ENCODE measurements at regions not wholly inside any gene's neighbourhood (a gene's known extent, or its start where the extent isn't known, plus 50 kb on each side); places are given as distances from the start of the nearest gene placed in this dataset.

- Histone ChIP-seq H3K4me2 (ENCODE audit: low read length) (no peak overlapping the region), H3K4me3 (ENCODE audit: low read length) (no peak overlapping the region), H3K27ac (ENCODE audit: low read depth, low read length) (no peak overlapping the region), H3K9me3 (ENCODE audit: control insufficient read depth, insufficient read depth, low read length) (no peaks in the 10 kb centered on the region), H3F3A (ENCODE audit: control insufficient read depth, insufficient read depth) (no peaks in the 10 kb centered on the region), H3K79me2 (ENCODE audit: control insufficient read depth, low read length) (no peaks in the 10 kb centered on the region), H3K4me1 (ENCODE audit: control insufficient read depth, low read length) (no peaks in the 10 kb centered on the region), H4K20me1 (ENCODE audit: control insufficient read depth, insufficient read depth, low read depth, low read length) (no peaks in the 10 kb centered on the region), H3K9me2 (replicated peaks; ENCODE audit: control insufficient read depth, low read length) (no peaks in the 10 kb centered on the region), H3K36me3 (ENCODE audit: control insufficient read depth, low read length) (no peaks in the 10 kb centered on the region), H3K27me3 (ENCODE audit: control insufficient read depth, low read length) (no peaks in the 10 kb centered on the region)
- TF ChIP-seq CTCF (IDR thresholded peaks at IDR 0.05; ENCODE audit: low read depth, low read length, poor library complexity, severe bottlenecking): no peak
- TF ChIP-seq EZH2phosphoT487 (IDR thresholded peaks at IDR 0.05; ENCODE audit: borderline replicate concordance, low read length): no peak
Measured at GRCh38 chr4:165631208-165631894, 241.7 kb upstream of the TLL1 start.

- Histone ChIP-seq H3K79me2 (ENCODE audit: control insufficient read depth, low read length) (no peaks in the 10 kb centered on the region), H3K9me2 (replicated peaks; ENCODE audit: control insufficient read depth, low read length) (no peaks in the 10 kb centered on the region), H3K9me3 (ENCODE audit: control insufficient read depth, insufficient read depth, low read length) (no peaks in the 10 kb centered on the region), H3K27ac (ENCODE audit: low read depth, low read length) (no peak overlapping the region), H4K20me1 (ENCODE audit: control insufficient read depth, insufficient read depth, low read depth, low read length) (no peaks in the 10 kb centered on the region), H3K4me1 (ENCODE audit: control insufficient read depth, low read length) (no peaks in the 10 kb centered on the region), H3K36me3 (ENCODE audit: control insufficient read depth, low read length) (no peaks in the 10 kb centered on the region), H3F3A (ENCODE audit: control insufficient read depth, insufficient read depth) (no peaks in the 10 kb centered on the region), H3K4me3 (ENCODE audit: low read length) (no peak overlapping the region), H3K4me2 (ENCODE audit: low read length) (no peak overlapping the region), H3K27me3 (ENCODE audit: control insufficient read depth, low read length) (no peaks in the 10 kb centered on the region)
- TF ChIP-seq EZH2phosphoT487 (IDR thresholded peaks at IDR 0.05; ENCODE audit: borderline replicate concordance, low read length) (no peak), CTCF (IDR thresholded peaks at IDR 0.05; ENCODE audit: low read depth, low read length, poor library complexity, severe bottlenecking) (no peak)
Measured at GRCh38 chr4:165631912-165632311, 241.1 kb upstream of the TLL1 start.

- Histone ChIP-seq H3K4me3 (ENCODE audit: low read length) (no peak overlapping the region), H3F3A (ENCODE audit: control insufficient read depth, insufficient read depth) (no peaks in the 10 kb centered on the region), H3K4me1 (ENCODE audit: control insufficient read depth, low read length) (no peaks in the 10 kb centered on the region), H3K4me2 (ENCODE audit: low read length) (no peak overlapping the region), H3K36me3 (ENCODE audit: control insufficient read depth, low read length) (no peaks in the 10 kb centered on the region), H3K27ac (ENCODE audit: low read depth, low read length) (no peak overlapping the region), H3K79me2 (ENCODE audit: control insufficient read depth, low read length) (no peaks in the 10 kb centered on the region), H3K9me2 (replicated peaks; ENCODE audit: control insufficient read depth, low read length) (no peaks in the 10 kb centered on the region), H3K27me3 (ENCODE audit: control insufficient read depth, low read length) (no peaks in the 10 kb centered on the region), H4K20me1 (ENCODE audit: control insufficient read depth, insufficient read depth, low read depth, low read length) (no peaks in the 10 kb centered on the region), H3K9me3 (ENCODE audit: control insufficient read depth, insufficient read depth, low read length) (no peaks in the 10 kb centered on the region)
- TF ChIP-seq CTCF (IDR thresholded peaks at IDR 0.05; ENCODE audit: low read depth, low read length, poor library complexity, severe bottlenecking): no peak
- TF ChIP-seq EZH2phosphoT487 (IDR thresholded peaks at IDR 0.05; ENCODE audit: borderline replicate concordance, low read length): no peak
Measured at GRCh38 chr4:165634766-165635165, 238.3 kb upstream of the TLL1 start.

All from DOHH2 (cell line).